ENCODE measurements at regions not wholly inside any gene's neighbourhood (a gene's known extent, or its start where the extent isn't known, plus 50 kb on each side); places are given as distances from the start of the nearest gene placed in this dataset.

DNA sequence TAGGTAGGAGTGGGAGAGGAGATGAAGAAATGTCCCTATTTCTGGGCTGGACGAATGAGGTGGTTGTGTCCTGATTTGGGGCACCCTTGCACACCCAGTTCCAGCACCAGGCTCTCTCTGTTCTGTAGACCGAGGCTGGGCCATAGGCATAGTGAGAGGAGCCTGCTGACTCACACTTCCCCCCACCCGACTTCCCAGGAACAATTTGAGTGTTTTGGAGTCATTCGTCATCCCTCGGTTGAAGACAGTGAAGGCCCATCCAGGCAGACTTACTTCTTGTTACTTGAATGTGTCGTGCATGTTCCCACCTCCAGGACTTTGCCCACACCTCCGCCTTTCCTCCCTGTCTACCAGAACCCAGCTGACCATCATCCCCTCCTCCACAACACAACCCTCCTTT lies 179.1 kb downstream of the HAUS1 start:
- no peak for TF ChIP-seq TAF1 (IDR thresholded peaks at IDR 0.05; ENCODE audit: borderline replicate concordance, insufficient read depth, low read length)
- TF ChIP-seq POLR2AphosphoS5 (IDR thresholded peaks at IDR 0.05; ENCODE audit: low read depth, low read length), result no peak
- TF ChIP-seq, protein P1, sequence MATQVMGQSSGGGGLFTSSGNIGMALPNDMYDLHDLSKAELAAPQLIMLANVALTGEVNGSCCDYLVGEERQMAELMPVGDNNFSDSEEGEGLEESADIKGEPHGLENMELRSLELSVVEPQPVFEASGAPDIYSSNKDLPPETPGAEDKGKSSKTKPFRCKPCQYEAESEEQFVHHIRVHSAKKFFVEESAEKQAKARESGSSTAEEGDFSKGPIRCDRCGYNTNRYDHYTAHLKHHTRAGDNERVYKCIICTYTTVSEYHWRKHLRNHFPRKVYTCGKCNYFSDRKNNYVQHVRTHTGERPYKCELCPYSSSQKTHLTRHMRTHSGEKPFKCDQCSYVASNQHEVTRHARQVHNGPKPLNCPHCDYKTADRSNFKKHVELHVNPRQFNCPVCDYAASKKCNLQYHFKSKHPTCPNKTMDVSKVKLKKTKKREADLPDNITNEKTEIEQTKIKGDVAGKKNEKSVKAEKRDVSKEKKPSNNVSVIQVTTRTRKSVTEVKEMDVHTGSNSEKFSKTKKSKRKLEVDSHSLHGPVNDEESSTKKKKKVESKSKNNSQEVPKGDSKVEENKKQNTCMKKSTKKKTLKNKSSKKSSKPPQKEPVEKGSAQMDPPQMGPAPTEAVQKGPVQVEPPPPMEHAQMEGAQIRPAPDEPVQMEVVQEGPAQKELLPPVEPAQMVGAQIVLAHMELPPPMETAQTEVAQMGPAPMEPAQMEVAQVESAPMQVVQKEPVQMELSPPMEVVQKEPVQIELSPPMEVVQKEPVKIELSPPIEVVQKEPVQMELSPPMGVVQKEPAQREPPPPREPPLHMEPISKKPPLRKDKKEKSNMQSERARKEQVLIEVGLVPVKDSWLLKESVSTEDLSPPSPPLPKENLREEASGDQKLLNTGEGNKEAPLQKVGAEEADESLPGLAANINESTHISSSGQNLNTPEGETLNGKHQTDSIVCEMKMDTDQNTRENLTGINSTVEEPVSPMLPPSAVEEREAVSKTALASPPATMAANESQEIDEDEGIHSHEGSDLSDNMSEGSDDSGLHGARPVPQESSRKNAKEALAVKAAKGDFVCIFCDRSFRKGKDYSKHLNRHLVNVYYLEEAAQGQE (IDR thresholded peaks at IDR 0.05; ENCODE audit: insufficient read depth in 1 of 2, low read depth in 2 of 2, low read length in 2 of 2), result no peak
- no peak for TF ChIP-seq SIN3A (IDR thresholded peaks at IDR 0.05; ENCODE audit: borderline replicate concordance, insufficient read depth, low read length)

Data from PFSK-1 (cell line).